HepG2 (cell line): ENCODE measurements at regions not wholly inside any gene's neighbourhood (a gene's known extent, or its start where the extent isn't known, plus 50 kb on each side); places are given as distances from the start of the nearest gene placed in this dataset.

Source experiments
- CTCF ChIP-seq: sonication (generic); formaldehyde crosslinking; IDR thresholded peaks from 2 replicates; pipeline ENCODE4 v1.5.0; 2020; ENCODE audit warnings: mild to moderate bottlenecking, missing genetic modification reagents, moderate library complexity
- HNRNPL ChIP-seq: fragments of 200-400 bp; formaldehyde crosslinking; IDR thresholded peaks from 2 replicates; pipeline ENCODE4 v1.6.1; 2017; ENCODE audit warnings: mild to moderate bottlenecking, low read depth, low read length
- LCORL ChIP-seq, 2 experiments: fragments of 450-650 bp in 1 of 2; sonication (generic) in 1 of 2; formaldehyde crosslinking in 1 of 2; IDR thresholded peaks; 2 replicates each; pipeline versions ENCODE4 v1.5.0 to v1.6.1; 2017 to 2020; ENCODE audit warnings: antibody characterized with exemption in 1 of 2, missing genetic modification reagents in 1 of 2
- NFE2 ChIP-seq: sonication (generic); formaldehyde crosslinking; IDR thresholded peaks from 2 replicates; pipeline ENCODE4 v1.4.0; 2020; ENCODE audit warnings: missing genetic modification reagents
- RAD21 ChIP-seq: fragments of 450-650 bp; formaldehyde crosslinking; IDR thresholded peaks from 2 replicates; pipeline ENCODE4 v1.5.0; 2020; ENCODE audit warnings: mild to moderate bottlenecking
- TCF7L2 ChIP-seq: IDR thresholded peaks from 2 replicates; pipeline ENCODE4 v1.6.1; 2011; ENCODE audit warnings: mild to moderate bottlenecking, low read depth, low read length, moderate library complexity
- THRA ChIP-seq: sonication (generic); formaldehyde crosslinking; IDR thresholded peaks from 2 replicates; pipeline ENCODE4 v1.4.0; 2020; ENCODE audit warnings: missing genetic modification reagents, borderline replicate concordance
- ZMYM3 ChIP-seq: sonication (generic); formaldehyde crosslinking; IDR thresholded peaks from 2 replicates; pipeline ENCODE4 v1.5.1; 2020; ENCODE audit warnings: mild to moderate bottlenecking, missing genetic modification reagents
- ZNF644 ChIP-seq: IDR thresholded peaks from 2 replicates; pipeline ENCODE4 v1.6.1; 2016; ENCODE audit warnings: low read depth

GRCh38 chr5:87717761-87718160, 305.0 kb upstream of the CCNH start:
- TF ChIP-seq TCF7L2, result no peak
- no peak for TF ChIP-seq CTCF (CRISPR knock-in tag)
- TF ChIP-seq ZMYM3 (CRISPR knock-in tag), result no peak
- TF ChIP-seq ZNF644, result no peak
- TF ChIP-seq HNRNPL, result no peak
- no peak for TF ChIP-seq THRA
- no peak for TF ChIP-seq RAD21 (CRISPR knock-in tag)
- TF ChIP-seq LCORL (IDR thresholded peaks at IDR 0.05), result no peak
- no peak for TF ChIP-seq LCORL (CRISPR knock-in tag; IDR thresholded peaks at IDR 0.05)
- TF ChIP-seq NFE2 (CRISPR knock-in tag), result no peak
